ENCODE measurements at regions not wholly inside any gene's neighbourhood (a gene's known extent, or its start where the extent isn't known, plus 50 kb on each side); places are given as distances from the start of the nearest gene placed in this dataset.

- no peaks in the 10 kb centered on the region for H3K36me3 Mint-ChIP-seq
- peaks cover 5% of the 10 kb centered on the region for H3K4me1 Mint-ChIP-seq
- no peak overlapping the region for H3K4me3 Mint-ChIP-seq
- ATAC-seq = no peak
- H3K27ac Mint-ChIP-seq = no peak overlapping the region
- no peaks in the 10 kb centered on the region for H3K27me3 Mint-ChIP-seq (ENCODE audit: low read depth)
- CTCF ChIA-PET = no interaction called here
- peaks cover 1% of the 10 kb centered on the region for H3K9me3 Mint-ChIP-seq
- TF ChIP-seq OVOL2 (CRISPR knock-in tag; IDR thresholded peaks at IDR 0.05; ENCODE audit: borderline replicate concordance) = no peak
- TF ChIP-seq SMAD4 (CRISPR knock-in tag; IDR thresholded peaks at IDR 0.05) = no peak
- TF ChIP-seq ZNF423 (CRISPR knock-in tag; IDR thresholded peaks at IDR 0.05) = no peak
- TF ChIP-seq ZNF317 (CRISPR knock-in tag; IDR thresholded peaks at IDR 0.05; ENCODE audit: borderline replicate concordance, low read depth) = no peak
- TF ChIP-seq ZSCAN18 (CRISPR knock-in tag; IDR thresholded peaks at IDR 0.05) = no peak
- no peak for TF ChIP-seq SP1 (CRISPR knock-in tag; conservative IDR thresholded peaks at IDR 0.05)
- TF ChIP-seq MYBL2 (CRISPR knock-in tag; IDR thresholded peaks at IDR 0.05) = no peak
- TF ChIP-seq ATF1 (CRISPR knock-in tag; IDR thresholded peaks at IDR 0.05) = no peak
- no peak for TF ChIP-seq JUN (CRISPR knock-in tag; IDR thresholded peaks at IDR 0.05)
- no peak for TF ChIP-seq ZNF671 (CRISPR knock-in tag; IDR thresholded peaks at IDR 0.05)
- TF ChIP-seq ZNF425 (CRISPR knock-in tag; conservative IDR thresholded peaks at IDR 0.05) = no peak
- no peak for TF ChIP-seq RORB (CRISPR knock-in tag; IDR thresholded peaks at IDR 0.05)
- TF ChIP-seq TEAD4 (CRISPR knock-in tag; IDR thresholded peaks at IDR 0.05) = no peak
- TF ChIP-seq ZNF121 (CRISPR knock-in tag; IDR thresholded peaks at IDR 0.05) = no peak
- no peak for TF ChIP-seq PREB (CRISPR knock-in tag; IDR thresholded peaks at IDR 0.05; ENCODE audit: borderline replicate concordance)
- no peak for TF ChIP-seq USF2 (CRISPR knock-in tag; IDR thresholded peaks at IDR 0.05)
- no peak for TF ChIP-seq ELF4 (CRISPR knock-in tag; IDR thresholded peaks at IDR 0.05; ENCODE audit: low read depth)
- no peak for TF ChIP-seq GABPB1 (CRISPR knock-in tag; IDR thresholded peaks at IDR 0.05)
- POLR2A ChIA-PET = no interaction called here
- no peak for DNase-seq (ENCODE audit: low spot score)
Observed at GRCh38 chr4:126230269-126230668, 915.5 kb downstream of the FAT4 start.

GRCh38 chr4:126233483-126233882, 918.7 kb downstream of the FAT4 start:
- no peak overlapping the region for H3K4me3 Mint-ChIP-seq
- CTCF ChIA-PET = no interaction called here

More at GRCh38 chr4:126233483-126233882, 918.7 kb downstream of the FAT4 start:
- no peaks in the 10 kb centered on the region for H3K27me3 Mint-ChIP-seq (ENCODE audit: low read depth)
- POLR2A ChIA-PET = no interaction called here
- peaks cover 5% of the 10 kb centered on the region for H3K9me3 Mint-ChIP-seq
- H3K36me3 Mint-ChIP-seq = peaks cover 2% of the 10 kb centered on the region; the same call in 1 of the 2 replicates
- no peak overlapping the region for H3K27ac Mint-ChIP-seq
- TF ChIP-seq PREB (CRISPR knock-in tag; IDR thresholded peaks at IDR 0.05; ENCODE audit: borderline replicate concordance) = no peak
- TF ChIP-seq ZNF263 (CRISPR knock-in tag; IDR thresholded peaks at IDR 0.05; ENCODE audit: low read depth) = no peak
- no peak for TF ChIP-seq MYBL2 (CRISPR knock-in tag; IDR thresholded peaks at IDR 0.05)
- no peak for TF ChIP-seq CDX4 (CRISPR knock-in tag; IDR thresholded peaks at IDR 0.05; ENCODE audit: borderline replicate concordance)
- TF ChIP-seq ZNF317 (CRISPR knock-in tag; IDR thresholded peaks at IDR 0.05; ENCODE audit: borderline replicate concordance, low read depth) = no peak
- TF ChIP-seq NFYB (CRISPR knock-in tag; conservative IDR thresholded peaks at IDR 0.05; ENCODE audit: low read depth) = no peak
- TF ChIP-seq TP53 (CRISPR knock-in tag; IDR thresholded peaks at IDR 0.05) = no peak
- no peak for TF ChIP-seq MLX (CRISPR knock-in tag; IDR thresholded peaks at IDR 0.05)
- TF ChIP-seq ATF6 (CRISPR knock-in tag; IDR thresholded peaks at IDR 0.05) = no peak
- no peak for TF ChIP-seq ZNF423 (CRISPR knock-in tag; IDR thresholded peaks at IDR 0.05)
- peaks cover 12% of the 10 kb centered on the region for H3K4me1 Mint-ChIP-seq
- ATAC-seq (no peak), DNase-seq (ENCODE audit: low spot score) (no peak)
